Omental fat pad (tissue), 3 donors: ENCODE measurements at regions not wholly inside any gene's neighbourhood (a gene's known extent, or its start where the extent isn't known, plus 50 kb on each side); places are given as distances from the start of the nearest gene placed in this dataset.
"Not testable (repeated sequence)": the region's sequence is repeated elsewhere in the genome, so short reads cannot be mapped to it uniquely, and the experiment has no call there.

ENCODE experiments used
- ATAC-seq: fragments of 150-250 bp; one replicate; pipeline ENCODE4 v1.9.1; 2016; ENCODE audit warnings: mild to moderate bottlenecking, moderate library complexity; ENCODE audit not compliant: low FRiP score
- DNase-seq: peaks from one replicate; pipeline ENCODE4 v3.0.0-alpha.2; 2019; ENCODE audit warnings: low spot score
- CTCF ChIP-seq, 3 donors: fragments of 450-650 bp; IDR thresholded peaks; one replicate each; pipeline ENCODE4 v1.5.1; 2016 to 2017; ENCODE audit warnings: antibody characterized with exemption in 3 of 3, mild to moderate bottlenecking in 3 of 3, moderate library complexity in 2 of 3

GRCh38 chr4:171235521-171235920 lies 577.7 kb upstream of the GALNTL6 start:
- DNase-seq (no peak), ATAC-seq (no peak)
- no peak for TF ChIP-seq CTCF (IDR thresholded peaks at IDR 0.05)

- DNase-seq, ATAC-seq: not testable (repeated sequence)
These were observed 583.9 kb upstream of the GALNTL6 start for GRCh38 chr4:171229354-171229753.

- DNase-seq = no peak
- ATAC-seq = no peak
- TF ChIP-seq CTCF (IDR thresholded peaks at IDR 0.05) = no peak
These were observed 592.0 kb upstream of the GALNTL6 start for GRCh38 chr4:171221181-171221580.

- no peak for TF ChIP-seq CTCF (IDR thresholded peaks at IDR 0.05)
- no peak for ATAC-seq
- no peak for DNase-seq
These were observed 609.8 kb upstream of the GALNTL6 start for GRCh38 chr4:171203425-171203824.

GRCh38 chr4:171202908-171203307 lies 610.3 kb upstream of the GALNTL6 start:
- ATAC-seq (no peak), DNase-seq (no peak)
- no peak for TF ChIP-seq CTCF (IDR thresholded peaks at IDR 0.05)

GRCh38 chr4:171186700-171187099 lies 626.5 kb upstream of the GALNTL6 start:
- TF ChIP-seq CTCF (IDR thresholded peaks at IDR 0.05) = no peak
- no peak for ATAC-seq
- no peak for DNase-seq

- no peak for DNase-seq
- ATAC-seq = no peak
- TF ChIP-seq CTCF (IDR thresholded peaks at IDR 0.05) = no peak
These were observed 632.1 kb upstream of the GALNTL6 start for GRCh38 chr4:171181090-171181489.

- ATAC-seq (no peak), DNase-seq (no peak)
- TF ChIP-seq CTCF (IDR thresholded peaks at IDR 0.05) = no peak
These were observed 642.5 kb upstream of the GALNTL6 start for GRCh38 chr4:171170671-171171070.
